ENCODE measurements at regions not wholly inside any gene's neighbourhood (a gene's known extent, or its start where the extent isn't known, plus 50 kb on each side); places are given as distances from the start of the nearest gene placed in this dataset.

DNA sequence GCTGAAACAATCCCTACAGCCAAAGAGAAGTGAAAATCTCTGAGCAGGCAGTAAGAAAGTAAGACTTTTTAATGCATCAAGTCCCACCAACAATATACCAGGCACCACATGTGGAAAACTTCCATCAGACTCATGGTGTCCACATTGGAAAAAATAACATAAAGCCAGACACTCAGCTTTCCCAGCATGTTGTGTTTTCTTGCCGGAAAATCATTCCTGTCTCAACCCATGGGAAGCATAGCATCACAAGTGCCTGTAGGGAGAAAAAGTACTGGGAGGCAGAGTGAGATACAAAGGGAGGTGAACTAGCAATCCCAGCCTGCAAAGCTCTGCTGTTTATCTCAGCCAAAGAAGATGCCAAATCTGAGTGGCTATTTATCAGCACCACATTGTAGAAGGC lies 868.9 kb downstream of the SI start:
- TF ChIP-seq, protein P1, sequence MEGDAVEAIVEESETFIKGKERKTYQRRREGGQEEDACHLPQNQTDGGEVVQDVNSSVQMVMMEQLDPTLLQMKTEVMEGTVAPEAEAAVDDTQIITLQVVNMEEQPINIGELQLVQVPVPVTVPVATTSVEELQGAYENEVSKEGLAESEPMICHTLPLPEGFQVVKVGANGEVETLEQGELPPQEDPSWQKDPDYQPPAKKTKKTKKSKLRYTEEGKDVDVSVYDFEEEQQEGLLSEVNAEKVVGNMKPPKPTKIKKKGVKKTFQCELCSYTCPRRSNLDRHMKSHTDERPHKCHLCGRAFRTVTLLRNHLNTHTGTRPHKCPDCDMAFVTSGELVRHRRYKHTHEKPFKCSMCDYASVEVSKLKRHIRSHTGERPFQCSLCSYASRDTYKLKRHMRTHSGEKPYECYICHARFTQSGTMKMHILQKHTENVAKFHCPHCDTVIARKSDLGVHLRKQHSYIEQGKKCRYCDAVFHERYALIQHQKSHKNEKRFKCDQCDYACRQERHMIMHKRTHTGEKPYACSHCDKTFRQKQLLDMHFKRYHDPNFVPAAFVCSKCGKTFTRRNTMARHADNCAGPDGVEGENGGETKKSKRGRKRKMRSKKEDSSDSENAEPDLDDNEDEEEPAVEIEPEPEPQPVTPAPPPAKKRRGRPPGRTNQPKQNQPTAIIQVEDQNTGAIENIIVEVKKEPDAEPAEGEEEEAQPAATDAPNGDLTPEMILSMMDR (IDR thresholded peaks at IDR 0.05) = no peak
- no peak for TF ChIP-seq POLR2A (IDR thresholded peaks at IDR 0.05)
